ENCODE measurements at regions not wholly inside any gene's neighbourhood (a gene's known extent, or its start where the extent isn't known, plus 50 kb on each side); places are given as distances from the start of the nearest gene placed in this dataset.

DNA sequence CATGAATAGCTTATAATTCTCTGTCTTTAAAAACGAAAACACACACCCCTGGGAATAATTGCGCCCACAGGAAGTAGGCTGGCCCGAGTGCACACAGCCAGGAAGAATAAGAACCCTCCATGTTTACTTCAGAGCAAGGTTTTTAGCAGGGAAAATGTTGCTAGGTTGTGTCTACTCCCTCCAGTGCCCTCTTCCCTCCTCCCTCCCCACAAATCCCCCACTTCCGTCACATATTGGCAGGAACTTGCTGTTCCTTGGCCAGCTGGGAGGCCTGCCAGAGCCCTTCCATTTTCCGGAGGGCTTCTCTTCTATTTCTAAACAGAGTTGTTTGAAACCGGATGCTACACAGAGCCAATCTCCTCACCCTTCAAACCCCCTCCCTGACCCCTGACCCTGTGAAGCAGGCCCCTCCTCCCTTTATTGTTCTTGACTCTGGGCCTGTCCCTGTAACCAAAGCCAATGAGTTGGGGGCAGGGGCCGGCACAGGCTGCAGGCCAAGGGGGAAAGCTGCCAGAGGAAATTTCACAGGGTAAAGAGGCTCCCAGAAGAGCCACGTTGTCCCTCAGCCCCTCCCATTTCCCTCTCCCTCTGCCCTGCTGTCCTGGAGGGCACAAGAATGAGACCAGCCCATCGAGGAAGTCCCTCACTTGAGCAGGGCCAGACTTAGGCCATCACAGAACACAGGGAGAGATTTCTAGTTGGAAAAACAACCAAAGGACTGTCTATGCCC, 49.8 kb upstream of the LGALSL start:
- TF ChIP-seq, protein P1, sequence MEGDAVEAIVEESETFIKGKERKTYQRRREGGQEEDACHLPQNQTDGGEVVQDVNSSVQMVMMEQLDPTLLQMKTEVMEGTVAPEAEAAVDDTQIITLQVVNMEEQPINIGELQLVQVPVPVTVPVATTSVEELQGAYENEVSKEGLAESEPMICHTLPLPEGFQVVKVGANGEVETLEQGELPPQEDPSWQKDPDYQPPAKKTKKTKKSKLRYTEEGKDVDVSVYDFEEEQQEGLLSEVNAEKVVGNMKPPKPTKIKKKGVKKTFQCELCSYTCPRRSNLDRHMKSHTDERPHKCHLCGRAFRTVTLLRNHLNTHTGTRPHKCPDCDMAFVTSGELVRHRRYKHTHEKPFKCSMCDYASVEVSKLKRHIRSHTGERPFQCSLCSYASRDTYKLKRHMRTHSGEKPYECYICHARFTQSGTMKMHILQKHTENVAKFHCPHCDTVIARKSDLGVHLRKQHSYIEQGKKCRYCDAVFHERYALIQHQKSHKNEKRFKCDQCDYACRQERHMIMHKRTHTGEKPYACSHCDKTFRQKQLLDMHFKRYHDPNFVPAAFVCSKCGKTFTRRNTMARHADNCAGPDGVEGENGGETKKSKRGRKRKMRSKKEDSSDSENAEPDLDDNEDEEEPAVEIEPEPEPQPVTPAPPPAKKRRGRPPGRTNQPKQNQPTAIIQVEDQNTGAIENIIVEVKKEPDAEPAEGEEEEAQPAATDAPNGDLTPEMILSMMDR (IDR thresholded peaks at IDR 0.05) = no peak
- no peak for TF ChIP-seq POLR2A (IDR thresholded peaks at IDR 0.05)
